ENCODE measurements at regions not wholly inside any gene's neighbourhood (a gene's known extent, or its start where the extent isn't known, plus 50 kb on each side); places are given as distances from the start of the nearest gene placed in this dataset.

DNA sequence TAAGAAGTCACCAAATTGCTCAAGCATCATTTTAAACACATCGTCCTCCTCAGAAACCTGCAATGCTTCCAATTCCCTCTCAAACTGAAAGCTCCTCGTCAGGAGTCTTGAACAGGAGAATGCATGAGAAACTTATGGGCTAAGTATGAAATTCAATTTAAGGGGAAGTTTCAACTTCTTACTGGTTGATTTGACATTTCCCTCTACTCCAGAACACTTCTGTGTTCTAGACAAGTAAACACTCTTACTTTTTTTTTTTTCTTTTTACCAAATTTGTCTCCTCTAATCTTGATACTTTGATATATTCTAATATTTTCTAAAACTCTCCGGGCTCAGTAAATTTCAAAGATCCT is 181.7 kb downstream of the RSL24D1 start:
- intact Hi-C loops (cut with micrococcal nuclease) = no loop called here
- Histone ChIP-seq H3K4me2 (ENCODE audit: low read length) (no peak overlapping the region), H3K27ac (ENCODE audit: low read depth, low read length) (no peak overlapping the region), H3K79me2 (ENCODE audit: insufficient read depth, low read length) (no peaks in the 10 kb centered on the region), H2AFZ (ENCODE audit: low read depth, low read length, poor library complexity, severe bottlenecking) (no peak overlapping the region), H3K27me3 (ENCODE audit: insufficient read depth, low read length) (no peaks in the 10 kb centered on the region), H3K9ac (ENCODE audit: low read length) (no peak overlapping the region), H3K4me1 (ENCODE audit: control insufficient read depth in 1 of 2, insufficient read depth in 2 of 2, low read length in 2 of 2) (no peaks in the 10 kb centered on the region), H3K9me3 (ENCODE audit: control insufficient read depth in 1 of 2, insufficient read depth in 1 of 2, low read depth in 1 of 2, low read length in 2 of 2) (no peaks in the 10 kb centered on the region), H3K9me2 (ENCODE audit: insufficient read depth) (no peaks in the 10 kb centered on the region), H3K4me3 (replicated peaks in 1 of 2; ENCODE audit: low read depth in 1 of 2, low read length in 2 of 2) (no peak overlapping the region), H3K36me3 (ENCODE audit: control insufficient read depth in 1 of 2, insufficient read depth in 2 of 2, low read length in 2 of 2) (no peaks in the 10 kb centered on the region), H4K20me1 (ENCODE audit: insufficient read depth) (no peaks in the 10 kb centered on the region)
- CTCF ChIA-PET = no interaction called here
- RAD21 ChIA-PET (ENCODE audit: low non-redundant PET in 1 of 2, low total read pairs in 2 of 2, uncharacterized antibody in 2 of 2, unreplicated experiment in 2 of 2) = no interaction called here
- TF ChIP-seq, protein P1, sequence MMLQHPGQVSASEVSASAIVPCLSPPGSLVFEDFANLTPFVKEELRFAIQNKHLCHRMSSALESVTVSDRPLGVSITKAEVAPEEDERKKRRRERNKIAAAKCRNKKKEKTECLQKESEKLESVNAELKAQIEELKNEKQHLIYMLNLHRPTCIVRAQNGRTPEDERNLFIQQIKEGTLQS (IDR thresholded peaks at IDR 0.05) = no peak
- TF ChIP-seq RAD21 (IDR thresholded peaks at IDR 0.05; ENCODE audit: low read depth) (no peak), SIN3A (IDR thresholded peaks at IDR 0.05; ENCODE audit: low read depth) (no peak), REST (IDR thresholded peaks at IDR 0.05; ENCODE audit: low read depth) (no peak), CBX3 (IDR thresholded peaks at IDR 0.05; ENCODE audit: low read depth) (no peak), ZFX (IDR thresholded peaks at IDR 0.05) (no peak), TCF7L2 (IDR thresholded peaks at IDR 0.05; ENCODE audit: borderline replicate concordance, extremely low read depth, insufficient read depth, insufficient read length) (no peak), CEBPB (IDR thresholded peaks at IDR 0.05; ENCODE audit: low read depth) (no peak), EGR1 (IDR thresholded peaks at IDR 0.05; ENCODE audit: low read depth) (no peak), JUND (IDR thresholded peaks at IDR 0.05) (no peak), MAX (IDR thresholded peaks at IDR 0.05) (no peak), EZH2 (IDR thresholded peaks at IDR 0.05) (no peak), EZH2phosphoT487 (IDR thresholded peaks at IDR 0.05; ENCODE audit: borderline replicate concordance) (no peak), POLR2AphosphoS5 (IDR thresholded peaks at IDR 0.05; ENCODE audit: low read depth, low read length) (no peak), POLR2A (IDR thresholded peaks at IDR 0.05; ENCODE audit: borderline replicate concordance, extremely low read depth, insufficient read depth, insufficient read length) (no peak), ELF1 (IDR thresholded peaks at IDR 0.05; ENCODE audit: borderline replicate concordance, low read depth) (no peak), SP1 (IDR thresholded peaks at IDR 0.05; ENCODE audit: low read depth) (no peak), FOSL1 (IDR thresholded peaks at IDR 0.05; ENCODE audit: low read depth) (no peak), SRF (IDR thresholded peaks at IDR 0.05; ENCODE audit: low read depth) (no peak)
- no peak for ATAC-seq
- no peak for DNase-seq (ENCODE audit: low read depth, low spot score)
- BruUV-seq (replicated peaks) = no TSS peak
- POLR2A ChIA-PET = no interaction called here

All from HCT116 (cell line).